RKO (cell line): ENCODE measurements at regions not wholly inside any gene's neighbourhood (a gene's known extent, or its start where the extent isn't known, plus 50 kb on each side); places are given as distances from the start of the nearest gene placed in this dataset.
"Not testable (repeated sequence)": the region's sequence is repeated elsewhere in the genome, so short reads cannot be mapped to it uniquely, and the experiment has no call there.

Experiments used
- DNase-seq: peaks from one replicate; pipeline ENCODE4 v3.0.0-alpha.2; 2016; ENCODE audit warnings: low spot score

DNA sequence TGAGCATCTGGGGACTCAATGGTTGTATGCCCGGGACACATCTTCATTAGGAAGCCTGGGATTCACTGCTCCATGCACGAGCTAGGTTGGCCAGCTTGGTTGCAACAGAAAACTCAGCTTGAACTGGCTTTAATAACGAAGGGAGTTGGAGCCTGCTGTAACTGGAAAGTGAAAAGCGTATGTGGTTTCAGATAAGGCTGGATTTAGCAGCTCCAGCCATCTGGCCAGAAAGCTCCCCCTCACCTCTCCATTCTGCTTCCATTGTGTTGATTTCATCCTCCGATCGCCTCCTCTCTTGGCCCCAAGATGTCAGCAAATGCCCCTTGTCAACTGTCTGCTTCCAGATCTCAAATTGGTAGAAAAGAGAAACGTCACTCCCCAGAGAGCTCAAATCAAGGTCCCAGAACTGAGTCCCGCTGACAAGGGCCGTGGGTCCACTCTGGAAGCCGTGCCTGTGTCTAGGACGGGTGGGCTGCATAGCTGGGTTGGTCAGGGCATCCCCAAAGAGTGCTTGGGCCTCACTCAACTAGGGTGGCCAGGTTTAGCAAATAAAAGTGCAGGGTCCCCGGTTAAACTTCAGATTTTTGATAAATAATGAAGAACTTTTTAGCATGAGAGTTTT is 117.0 kb upstream of the PMEPA1 start:
- DNase-seq: no peak

DNA sequence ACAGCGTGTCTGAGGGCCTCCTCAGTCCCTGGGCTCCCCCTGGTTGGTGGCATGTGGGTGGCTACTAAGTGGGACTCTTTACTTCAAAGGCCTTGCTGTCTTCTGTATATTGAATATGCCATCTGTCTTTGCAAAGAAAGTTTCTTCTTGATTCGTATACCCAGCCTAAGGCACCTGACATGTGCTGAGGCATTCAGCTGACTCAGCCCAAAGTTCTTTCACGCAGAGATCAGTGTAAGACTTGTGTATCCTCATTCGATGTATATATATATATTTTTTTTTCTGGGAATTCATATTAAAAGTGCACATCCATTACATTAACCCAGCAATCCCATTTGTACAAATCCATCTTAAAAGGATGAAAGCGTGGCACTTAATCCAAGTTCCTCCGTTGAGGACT is 115.1 kb upstream of the PMEPA1 start:
- DNase-seq: no peak

GRCh38 chr20:57821935-57822334 is 112.1 kb upstream of the PMEPA1 start:
- no peak for DNase-seq

GRCh38 chr20:57819691-57820380 is 110.0 kb upstream of the PMEPA1 start:
- DNase-seq: no peak

DNA sequence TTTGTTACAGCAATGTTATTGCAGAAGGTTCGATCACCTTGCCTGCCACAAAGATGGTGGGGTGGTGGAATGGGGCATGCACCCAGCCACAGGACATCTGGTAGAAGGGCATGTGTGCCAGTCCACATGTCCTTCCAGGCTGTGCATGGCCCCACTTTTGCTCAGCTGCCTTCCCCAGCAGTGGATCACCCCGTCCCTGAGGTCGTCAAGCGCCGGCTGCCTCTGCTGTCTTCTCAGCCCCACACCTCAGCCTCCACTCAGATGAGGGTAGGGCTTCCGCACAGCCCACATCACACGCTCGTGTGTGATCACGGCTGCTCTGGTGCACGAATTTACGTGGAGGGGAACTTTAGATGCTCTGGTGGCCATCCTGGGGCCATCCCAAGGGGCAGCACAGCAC is 109.5 kb upstream of the PMEPA1 start:
- no peak for DNase-seq

- no peak for DNase-seq
These were observed 108.8 kb upstream of the PMEPA1 start for GRCh38 chr20:57818418-57819181.

DNA sequence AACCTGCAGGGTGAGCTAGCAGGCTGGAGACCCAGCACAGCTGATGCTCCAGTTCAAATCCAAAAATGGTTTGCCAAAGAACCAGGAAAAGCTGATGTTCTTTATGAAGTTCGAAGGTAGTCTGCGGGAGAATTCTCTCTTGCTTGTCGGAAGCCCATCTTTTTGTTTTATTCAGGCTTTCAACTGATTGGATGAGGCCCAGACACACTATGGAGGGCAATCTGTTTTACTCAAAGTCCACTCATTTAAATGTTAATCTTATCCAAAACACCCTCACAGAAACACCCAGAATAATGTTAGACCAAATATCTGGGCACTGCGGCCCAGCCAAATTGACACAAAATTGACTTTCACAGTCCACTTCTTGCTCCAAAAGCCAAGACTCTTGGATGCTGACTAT is 105.6 kb upstream of the PMEPA1 start:
- DNase-seq: no peak

DNA sequence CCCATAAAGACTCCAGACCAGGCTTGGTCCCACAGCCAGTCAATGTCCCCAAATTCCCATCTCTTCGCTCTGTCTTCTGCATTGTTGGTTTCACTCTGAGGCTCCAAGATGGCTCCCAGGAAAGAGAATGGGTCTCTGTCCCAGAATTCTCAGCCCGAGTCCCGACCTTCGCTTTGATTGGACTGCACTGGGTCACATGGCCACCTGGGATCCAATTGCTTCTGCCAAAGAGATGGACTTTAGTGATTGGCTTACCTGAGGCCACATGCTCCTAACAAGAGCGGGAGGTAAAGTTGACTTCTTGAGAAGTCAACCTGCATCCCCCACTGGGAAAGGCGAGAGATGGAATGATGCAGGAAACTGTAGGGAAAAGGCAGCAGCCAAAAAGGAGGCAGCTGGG is 104.7 kb upstream of the PMEPA1 start:
- no peak for DNase-seq

DNA sequence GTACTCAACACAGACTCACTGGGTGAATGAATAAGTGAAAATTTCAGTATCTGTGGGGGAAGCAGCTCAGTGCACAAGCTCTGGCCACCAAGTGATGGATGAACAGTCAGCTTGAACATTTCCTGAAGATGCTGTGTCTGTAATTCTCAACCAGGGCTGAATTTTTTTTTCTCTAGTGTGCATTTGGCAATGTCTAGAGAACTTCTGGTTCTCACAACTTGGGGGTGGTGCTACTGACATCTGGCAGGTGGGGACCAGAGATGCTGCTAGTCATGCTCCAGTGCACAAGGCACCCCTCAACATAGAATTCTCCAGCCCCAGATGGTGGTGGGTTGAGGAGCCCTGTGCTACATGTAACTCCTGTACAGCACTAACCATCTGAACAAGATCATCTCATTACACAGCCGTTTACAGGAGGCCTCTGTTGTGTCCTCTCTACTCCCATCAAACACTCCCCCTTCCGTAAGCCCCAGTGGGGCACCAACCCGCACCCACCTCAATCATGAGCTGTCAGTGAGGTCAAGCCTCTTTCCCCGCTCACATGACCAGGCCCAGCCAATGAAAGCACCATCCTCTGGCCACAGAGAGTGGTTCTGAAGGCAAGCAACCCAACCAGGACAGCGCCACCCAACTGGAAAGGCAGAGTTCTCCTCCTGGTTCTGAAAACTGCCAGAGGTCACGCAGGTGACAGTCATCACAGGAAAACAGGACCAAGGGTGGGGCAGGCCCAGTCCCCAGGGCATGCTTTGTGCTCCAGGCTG is 103.9 kb upstream of the PMEPA1 start:
- no peak for DNase-seq

- DNase-seq: not testable (repeated sequence)
These were observed 102.8 kb upstream of the PMEPA1 start for GRCh38 chr20:57812632-57813031.

DNA sequence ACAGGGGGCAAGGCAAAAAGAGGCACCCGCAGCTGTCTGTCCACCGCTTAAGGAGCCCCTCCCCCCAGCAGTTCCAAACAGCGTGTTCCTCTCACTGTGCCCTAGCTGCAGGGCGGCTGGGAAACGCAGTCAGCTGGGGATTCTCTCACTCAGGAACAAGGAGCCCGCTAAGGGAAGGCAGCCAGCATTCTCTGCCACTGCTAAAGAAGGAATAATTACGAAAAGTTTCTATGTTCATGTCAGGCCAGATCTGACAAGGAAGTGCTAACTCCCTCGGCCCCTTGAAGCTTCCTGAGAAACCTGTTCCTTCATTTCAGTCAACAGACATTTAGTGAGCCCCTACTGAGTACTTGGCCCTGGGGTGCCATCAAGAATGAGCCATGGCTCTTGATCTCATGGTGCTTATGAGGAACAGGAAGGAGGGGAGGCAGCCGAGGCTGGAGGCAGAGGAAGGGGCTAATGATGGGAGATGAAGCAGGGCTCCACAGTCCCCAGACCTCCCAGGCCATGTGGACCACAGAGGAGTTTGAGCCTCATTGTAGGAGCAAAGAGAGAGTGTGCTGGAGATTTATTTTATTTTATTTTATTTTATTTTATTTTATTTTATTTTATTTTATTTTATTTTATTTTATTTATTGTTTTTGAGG is 101.7 kb upstream of the PMEPA1 start:
- DNase-seq: no peak

- DNase-seq: no peak
These were observed 100.9 kb upstream of the PMEPA1 start for GRCh38 chr20:57810511-57811373.

DNA sequence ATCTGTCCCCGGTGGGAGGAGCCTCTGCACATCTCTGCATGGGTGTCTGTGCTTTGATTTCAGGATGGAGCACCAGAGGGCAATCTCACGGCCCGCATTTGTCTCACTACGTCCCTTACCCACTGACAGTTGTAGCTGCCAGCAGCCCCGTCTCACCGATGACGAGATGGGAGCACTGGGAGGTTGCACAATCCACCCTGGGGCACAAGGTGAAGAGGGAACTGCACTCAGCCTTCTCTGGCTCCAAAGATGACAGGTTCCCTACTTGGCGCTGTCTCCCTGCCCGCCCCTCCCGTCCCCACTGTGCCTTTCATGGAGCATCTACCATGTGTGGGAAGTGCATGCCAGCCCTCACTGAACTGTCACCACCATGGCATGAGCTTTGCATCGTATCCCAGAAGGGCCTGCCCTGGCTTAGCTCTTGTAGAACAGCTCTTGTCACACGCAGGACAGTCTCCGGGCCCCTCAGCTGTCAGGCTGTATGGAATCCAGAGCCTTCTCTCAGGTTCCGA is 99.9 kb upstream of the PMEPA1 start:
- no peak for DNase-seq

- no peak for DNase-seq
These were observed 99.3 kb upstream of the PMEPA1 start for GRCh38 chr20:57809149-57809548.

- no peak for DNase-seq
These were observed 98.7 kb upstream of the PMEPA1 start for GRCh38 chr20:57808264-57809070.

DNA sequence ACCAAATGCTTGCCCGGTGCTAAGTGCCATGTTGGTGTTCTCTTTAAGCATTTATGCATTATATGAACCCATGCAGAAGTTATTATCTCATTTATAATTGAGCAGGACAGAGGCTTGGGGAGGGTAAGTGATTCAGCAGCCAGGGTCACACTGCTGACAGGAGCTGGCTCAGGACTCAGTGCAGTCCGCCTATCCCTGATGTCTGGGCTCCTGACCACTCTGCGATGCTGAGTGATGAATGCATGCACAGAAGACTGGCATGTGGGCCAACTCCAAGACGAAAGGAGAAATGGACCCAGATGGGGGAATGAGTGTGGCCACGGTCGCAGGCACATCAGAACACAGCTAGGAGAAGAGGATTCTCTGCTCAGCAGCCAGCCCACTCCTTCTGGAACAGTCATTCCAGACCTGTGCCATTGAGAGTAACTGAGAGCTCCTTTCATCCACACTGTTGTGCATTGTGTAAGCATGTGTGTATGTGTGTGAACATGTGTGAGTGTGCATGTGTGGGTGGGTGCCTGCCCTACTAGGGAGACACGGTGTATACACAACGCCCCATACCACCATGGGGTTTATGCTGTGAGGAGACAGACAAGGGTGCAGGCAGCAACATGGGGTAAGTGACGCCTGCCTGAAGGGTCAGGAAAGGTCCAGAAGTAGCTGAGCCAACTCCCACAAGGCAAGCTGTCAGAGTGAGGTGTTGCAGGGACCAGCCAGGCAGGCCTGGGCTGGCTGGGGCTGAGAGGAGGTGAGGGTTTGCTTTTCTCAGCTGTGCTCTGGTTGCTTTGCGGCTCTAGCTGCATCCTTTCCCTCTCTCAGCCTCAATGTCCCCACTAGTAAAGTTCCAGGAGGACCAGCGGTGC is 97.8 kb upstream of the PMEPA1 start:
- no peak for DNase-seq

GRCh38 chr20:57806975-57807374 is 97.2 kb upstream of the PMEPA1 start:
- no peak for DNase-seq

DNA sequence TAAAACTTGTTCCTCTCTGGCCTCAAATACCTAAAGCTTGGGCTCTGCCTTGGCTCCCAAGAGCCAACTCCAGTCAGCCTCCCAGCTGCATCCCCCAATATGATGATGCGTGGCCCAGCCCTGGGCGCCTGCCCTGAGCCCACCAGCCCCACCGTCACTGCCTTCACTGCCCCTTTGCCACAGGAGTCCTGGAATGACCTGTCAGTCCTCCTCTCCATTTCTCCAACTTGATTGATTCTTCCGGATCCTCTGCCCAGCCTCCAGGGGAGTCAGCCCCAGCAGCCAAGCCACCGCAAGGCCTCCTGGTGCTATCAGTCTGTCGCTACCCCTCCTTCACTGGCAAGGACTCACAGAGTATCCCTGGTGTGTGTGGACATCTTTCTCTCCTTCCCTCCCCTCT is 96.7 kb upstream of the PMEPA1 start:
- no peak for DNase-seq

DNA sequence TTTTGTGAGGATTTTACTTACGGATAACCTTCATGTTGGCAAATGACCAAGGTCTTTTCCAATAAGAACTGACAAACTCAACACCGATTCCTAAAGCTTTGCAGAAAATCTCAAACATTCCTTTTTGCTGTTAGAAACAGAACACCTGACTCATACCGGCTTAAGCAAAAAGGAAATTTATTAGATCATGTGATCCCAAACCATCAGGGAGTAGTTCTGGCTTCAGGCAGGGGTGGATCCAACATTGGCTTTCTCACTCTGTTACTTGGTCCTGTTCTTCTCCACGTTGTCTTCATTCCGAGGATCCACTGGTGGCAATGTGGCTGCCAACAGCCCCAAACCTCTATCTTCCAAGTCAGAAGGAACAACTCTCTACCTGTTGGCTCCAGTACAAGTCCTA is 95.9 kb upstream of the PMEPA1 start:
- DNase-seq: no peak
